Renal cortical epithelial cell (primary cell): ENCODE measurements at regions not wholly inside any gene's neighbourhood (a gene's known extent, or its start where the extent isn't known, plus 50 kb on each side); places are given as distances from the start of the nearest gene placed in this dataset.

Experiments
- DNase-seq: peaks from one replicate; pipeline ENCODE4 v3.0.0-alpha.2; 2011; ENCODE audit warnings: low read depth

- no peak for DNase-seq
Measured at GRCh38 chr1:68293122-68293521, 60.8 kb upstream of the WLS start.

- no peak for DNase-seq
Measured at GRCh38 chr1:68291688-68292384, 59.5 kb upstream of the WLS start.

- DNase-seq, result no peak
Measured at GRCh38 chr1:68287241-68287640, 54.9 kb upstream of the WLS start.

- no peak for DNase-seq
Measured at GRCh38 chr1:68285046-68285445, 52.7 kb upstream of the WLS start.

- no peak for DNase-seq
Measured at GRCh38 chr1:68281946-68282615, 49.8 kb upstream of the WLS start.
